ENCODE measurements at regions not wholly inside any gene's neighbourhood (a gene's known extent, or its start where the extent isn't known, plus 50 kb on each side); places are given as distances from the start of the nearest gene placed in this dataset.

GRCh38 chr2:54360055-54360792 is 95.9 kb upstream of the SPTBN1 start:
- DNase-seq (ENCODE audit: low spot score), result no peak

- no peak for DNase-seq (ENCODE audit: low spot score)
These were observed 91.7 kb upstream of the SPTBN1 start for GRCh38 chr2:54364409-54364808.

- DNase-seq (ENCODE audit: low spot score), result no peak
These were observed 90.5 kb upstream of the SPTBN1 start for GRCh38 chr2:54365661-54366060.

GRCh38 chr2:54366487-54367280 is 89.4 kb upstream of the SPTBN1 start:
- no peak for DNase-seq (ENCODE audit: low spot score)

- DNase-seq (ENCODE audit: low spot score), result no peak
These were observed 85.6 kb upstream of the SPTBN1 start for GRCh38 chr2:54370405-54371104.

GRCh38 chr2:54371460-54372065 is 84.6 kb upstream of the SPTBN1 start:
- no peak for DNase-seq (ENCODE audit: low spot score)

GRCh38 chr2:54372361-54372760 is 83.8 kb upstream of the SPTBN1 start:
- no peak for DNase-seq (ENCODE audit: low spot score)

GRCh38 chr2:54373855-54374254 is 82.3 kb upstream of the SPTBN1 start:
- DNase-seq (ENCODE audit: low spot score), result no peak

GRCh38 chr2:54374591-54375364 is 81.3 kb upstream of the SPTBN1 start:
- no peak for DNase-seq (ENCODE audit: low spot score)

GRCh38 chr2:54377451-54377850 is 78.7 kb upstream of the SPTBN1 start:
- DNase-seq (ENCODE audit: low spot score), result no peak

GRCh38 chr2:54377901-54378493 is 78.1 kb upstream of the SPTBN1 start:
- no peak for DNase-seq (ENCODE audit: low spot score)

GRCh38 chr2:54380670-54381069 is 75.5 kb upstream of the SPTBN1 start:
- DNase-seq (ENCODE audit: low spot score), result no peak

GRCh38 chr2:54381293-54381692 is 74.8 kb upstream of the SPTBN1 start:
- DNase-seq (ENCODE audit: low spot score), result no peak

GRCh38 chr2:54382601-54383000 is 73.5 kb upstream of the SPTBN1 start:
- DNase-seq (ENCODE audit: low spot score), result no peak

GRCh38 chr2:54384301-54385203 is 71.6 kb upstream of the SPTBN1 start:
- peak; percentile 37 for DNase-seq (ENCODE audit: low spot score)

GRCh38 chr2:54385271-54385670 is 70.9 kb upstream of the SPTBN1 start:
- DNase-seq (ENCODE audit: low spot score), result no peak

- DNase-seq (ENCODE audit: low spot score), result no peak
These were observed 69.5 kb upstream of the SPTBN1 start for GRCh38 chr2:54386585-54386984.

- no peak for DNase-seq (ENCODE audit: low spot score)
These were observed 68.8 kb upstream of the SPTBN1 start for GRCh38 chr2:54387059-54387991.

GRCh38 chr2:54388076-54388475 is 68.1 kb upstream of the SPTBN1 start:
- DNase-seq (ENCODE audit: low spot score), result peak; percentile 17

Measured in iPS-NIHi11 (cell line).